Thoracic aorta (tissue), 2 donors: ENCODE measurements at regions not wholly inside any gene's neighbourhood (a gene's known extent, or its start where the extent isn't known, plus 50 kb on each side); places are given as distances from the start of the nearest gene placed in this dataset.

Experiments used
- ATAC-seq: fragments of 150-250 bp; one replicate; pipeline ENCODE4 v1.8.0; 2017; ENCODE audit warnings: low read depth; ENCODE audit not compliant: insufficient number of reproducible peaks, low FRiP score
- DNase-seq: peaks from one replicate; pipeline ENCODE4 v3.0.0-alpha.2; 2020; ENCODE audit warnings: low spot score
- H3K27ac ChIP-seq, 2 donors: fragments of 200-600 bp; sonication (generic); 1 replicate in 1 of 2; 2 replicates in 1 of 2; pipeline ENCODE4 v1.5.1; 2016; ENCODE audit warnings: mild to moderate bottlenecking in 2 of 2, moderate library complexity in 2 of 2
- H3K27me3 ChIP-seq: fragments of 200-600 bp; sonication (generic); replicated peaks from 2 replicates; pipeline ENCODE4 v1.6.0; 2016; ENCODE audit warnings: mild to moderate bottlenecking; ENCODE audit not compliant: insufficient read depth
- H3K36me3 ChIP-seq: fragments of 200-600 bp; sonication (generic); one replicate; pipeline ENCODE4 v1.5.1; 2016
- H3K4me1 ChIP-seq, 2 donors: fragments of 200-600 bp; sonication (generic); 1 replicate in 1 of 2; 2 replicates in 1 of 2; pipeline versions ENCODE4 v1.5.1 to v1.6.0; 2016; ENCODE audit warnings: low read depth in 2 of 2, mild to moderate bottlenecking in 1 of 2; ENCODE audit not compliant: control insufficient read depth in 1 of 2
- H3K4me3 ChIP-seq: fragments of 200-600 bp; sonication (generic); 2 replicates; pipeline ENCODE4 v1.5.1; 2016; ENCODE audit warnings: mild to moderate bottlenecking
- H3K9me3 ChIP-seq: fragments of 200-600 bp; sonication (generic); 2 replicates; pipeline ENCODE4 v1.5.1; 2016
- TF ChIP-seq, protein P1 (sequence below): fragments of 200-600 bp; sonication (generic); IDR thresholded peaks from one replicate; pipeline ENCODE4 v1.5.1; 2019; ENCODE audit warnings: antibody characterized with exemption

DNA sequence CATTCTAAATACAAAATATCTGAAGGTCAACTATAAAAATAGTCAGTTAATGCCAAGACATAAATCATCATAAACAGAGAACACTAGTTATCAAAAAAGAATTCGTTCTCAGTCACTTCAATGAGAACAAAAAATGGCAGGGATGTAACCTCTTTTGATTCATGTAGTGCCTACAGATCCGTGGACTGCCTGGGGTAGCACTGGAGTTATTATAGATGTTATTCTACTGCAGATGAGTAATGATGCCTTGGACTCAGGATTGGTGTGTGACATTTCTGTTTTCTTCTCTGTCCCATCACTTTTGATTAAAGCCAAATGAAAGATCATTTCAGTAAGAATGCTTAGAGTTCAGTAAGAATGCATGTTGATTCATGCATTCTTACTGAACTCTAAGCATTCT, 440.4 kb downstream of the FAM133A start:
- H3K36me3 ChIP-seq = no peaks in the 10 kb centered on the region
- H3K27me3 ChIP-seq = no peaks in the 10 kb centered on the region
- TF ChIP-seq, protein P1, sequence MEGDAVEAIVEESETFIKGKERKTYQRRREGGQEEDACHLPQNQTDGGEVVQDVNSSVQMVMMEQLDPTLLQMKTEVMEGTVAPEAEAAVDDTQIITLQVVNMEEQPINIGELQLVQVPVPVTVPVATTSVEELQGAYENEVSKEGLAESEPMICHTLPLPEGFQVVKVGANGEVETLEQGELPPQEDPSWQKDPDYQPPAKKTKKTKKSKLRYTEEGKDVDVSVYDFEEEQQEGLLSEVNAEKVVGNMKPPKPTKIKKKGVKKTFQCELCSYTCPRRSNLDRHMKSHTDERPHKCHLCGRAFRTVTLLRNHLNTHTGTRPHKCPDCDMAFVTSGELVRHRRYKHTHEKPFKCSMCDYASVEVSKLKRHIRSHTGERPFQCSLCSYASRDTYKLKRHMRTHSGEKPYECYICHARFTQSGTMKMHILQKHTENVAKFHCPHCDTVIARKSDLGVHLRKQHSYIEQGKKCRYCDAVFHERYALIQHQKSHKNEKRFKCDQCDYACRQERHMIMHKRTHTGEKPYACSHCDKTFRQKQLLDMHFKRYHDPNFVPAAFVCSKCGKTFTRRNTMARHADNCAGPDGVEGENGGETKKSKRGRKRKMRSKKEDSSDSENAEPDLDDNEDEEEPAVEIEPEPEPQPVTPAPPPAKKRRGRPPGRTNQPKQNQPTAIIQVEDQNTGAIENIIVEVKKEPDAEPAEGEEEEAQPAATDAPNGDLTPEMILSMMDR = no peak
- no peaks in the 10 kb centered on the region for H3K4me1 ChIP-seq
- no peak overlapping the region for H3K27ac ChIP-seq
- no peak for ATAC-seq
- H3K9me3 ChIP-seq = no peaks in the 10 kb centered on the region
- no peak for DNase-seq
- no peak overlapping the region for H3K4me3 ChIP-seq

DNA sequence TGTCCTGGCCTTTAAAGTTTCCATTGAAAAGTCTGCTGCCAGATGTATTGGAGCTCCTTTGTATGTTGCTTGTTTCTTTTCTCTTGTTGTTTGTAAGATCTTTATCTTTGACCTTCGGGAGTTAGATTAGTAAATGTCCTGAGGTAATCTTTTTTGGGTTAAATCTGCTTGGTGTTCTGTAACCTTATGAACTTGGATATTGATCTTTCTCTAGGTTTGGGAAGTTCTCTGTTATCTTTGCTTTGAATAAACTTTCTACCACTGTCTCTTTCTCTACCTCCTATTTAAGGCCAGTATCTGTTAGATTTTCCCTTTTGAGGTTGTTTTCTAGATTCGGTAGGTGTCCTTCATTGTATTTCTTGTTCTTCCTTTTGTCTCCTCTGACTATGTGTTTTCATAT, 447.8 kb downstream of the FAM133A start:
- TF ChIP-seq, protein P1 = no peak
- H3K9me3 ChIP-seq = no peaks in the 10 kb centered on the region
- ATAC-seq = no peak
- no peak for DNase-seq
- H3K4me1 ChIP-seq = no peaks in the 10 kb centered on the region
- H3K27ac ChIP-seq = no peak overlapping the region
- H3K4me3 ChIP-seq = no peak overlapping the region
- H3K36me3 ChIP-seq = no peaks in the 10 kb centered on the region
- H3K27me3 ChIP-seq = no peaks in the 10 kb centered on the region

DNA sequence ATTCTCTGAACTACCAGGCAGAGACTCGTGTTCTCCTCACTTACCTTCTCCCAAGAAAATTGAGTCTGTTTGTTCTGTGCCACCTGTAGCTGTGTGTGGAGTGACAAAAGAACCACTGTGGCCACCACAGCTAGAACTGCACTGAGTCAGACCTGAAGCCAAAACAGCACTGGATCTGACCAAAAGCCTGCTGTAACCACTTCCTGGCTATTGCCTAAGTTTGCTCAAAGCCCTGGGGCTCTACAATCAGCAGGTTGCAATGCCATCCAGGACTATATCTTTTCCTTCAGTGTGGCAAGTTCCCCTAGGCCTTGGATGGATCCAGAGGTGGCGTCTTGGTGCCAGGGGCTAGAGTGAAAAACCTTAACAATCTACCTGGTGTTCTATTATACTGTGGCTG, 449.1 kb downstream of the FAM133A start:
- DNase-seq (no peak), ATAC-seq (no peak)
- no peak overlapping the region for H3K27ac ChIP-seq
- H3K36me3 ChIP-seq = no peaks in the 10 kb centered on the region
- no peaks in the 10 kb centered on the region for H3K4me1 ChIP-seq
- TF ChIP-seq, protein P1 = no peak
- H3K9me3 ChIP-seq = no peaks in the 10 kb centered on the region
- H3K4me3 ChIP-seq = no peak overlapping the region
- no peaks in the 10 kb centered on the region for H3K27me3 ChIP-seq

DNA sequence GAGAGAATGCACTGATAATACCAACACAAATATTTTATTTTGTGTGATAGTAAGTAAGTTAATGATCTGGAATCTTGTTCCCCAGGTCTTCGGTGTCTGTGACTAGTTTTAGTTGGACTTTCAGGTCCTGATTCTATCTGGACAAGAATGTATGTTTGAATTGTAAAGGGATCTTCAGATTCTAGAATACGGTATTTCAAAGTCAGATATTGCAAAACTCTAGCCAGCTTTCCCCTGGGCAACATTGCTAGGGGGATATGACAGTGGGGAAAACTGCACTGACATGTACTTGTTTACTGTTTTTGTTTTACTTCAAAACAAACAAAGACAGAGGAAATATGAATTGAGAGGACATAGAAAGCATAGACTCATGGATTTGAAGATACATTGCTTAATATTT, 489.0 kb downstream of the FAM133A start:
- TF ChIP-seq, protein P1 = no peak
- H3K27ac ChIP-seq = no peak overlapping the region
- H3K4me1 ChIP-seq = no peaks in the 10 kb centered on the region
- no peaks in the 10 kb centered on the region for H3K36me3 ChIP-seq
- H3K4me3 ChIP-seq = no peak overlapping the region
- no peaks in the 10 kb centered on the region for H3K9me3 ChIP-seq
- no peaks in the 10 kb centered on the region for H3K27me3 ChIP-seq
- DNase-seq = no peak
- ATAC-seq = no peak

DNA sequence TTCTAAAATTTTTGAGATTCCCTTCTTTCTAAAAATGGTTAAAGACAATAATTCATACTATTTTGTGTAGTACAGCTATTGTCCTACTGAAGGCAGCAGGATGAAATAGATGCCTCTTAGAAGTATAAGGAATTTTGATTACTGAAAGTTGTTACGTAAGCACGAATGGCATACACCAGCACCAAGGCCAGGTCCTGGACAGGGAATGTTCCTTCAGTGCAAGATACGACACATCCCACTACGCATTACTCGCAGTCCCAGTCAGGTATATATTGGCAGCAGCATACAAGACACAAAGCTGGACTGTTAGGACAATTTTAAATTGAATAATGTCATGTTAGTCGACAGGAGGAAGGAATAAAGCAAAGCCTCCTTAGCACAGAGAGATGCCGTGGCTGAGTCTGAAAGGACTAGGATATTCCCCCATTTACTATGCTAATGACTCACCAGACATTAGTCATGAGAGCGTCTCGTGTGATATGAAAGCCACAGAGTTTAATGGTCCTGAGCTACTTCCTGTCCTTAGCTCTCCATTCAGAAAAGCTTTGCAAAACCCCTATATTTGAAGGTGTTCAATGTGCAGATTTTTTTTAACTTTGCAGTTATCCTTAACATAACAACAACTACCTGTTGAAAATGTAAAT, 504.3 kb downstream of the FAM133A start:
- Histone ChIP-seq H3K4me3 (no peak overlapping the region), H3K36me3 (no peaks in the 10 kb centered on the region), H3K27ac (no peak overlapping the region), H3K27me3 (no peaks in the 10 kb centered on the region), H3K9me3 (no peaks in the 10 kb centered on the region), H3K4me1 (no peaks in the 10 kb centered on the region)
- DNase-seq (no peak), ATAC-seq (no peak)
- TF ChIP-seq, protein P1 = no peak
